ENCODE measurements at regions not wholly inside any gene's neighbourhood (a gene's known extent, or its start where the extent isn't known, plus 50 kb on each side); places are given as distances from the start of the nearest gene placed in this dataset.

DNA sequence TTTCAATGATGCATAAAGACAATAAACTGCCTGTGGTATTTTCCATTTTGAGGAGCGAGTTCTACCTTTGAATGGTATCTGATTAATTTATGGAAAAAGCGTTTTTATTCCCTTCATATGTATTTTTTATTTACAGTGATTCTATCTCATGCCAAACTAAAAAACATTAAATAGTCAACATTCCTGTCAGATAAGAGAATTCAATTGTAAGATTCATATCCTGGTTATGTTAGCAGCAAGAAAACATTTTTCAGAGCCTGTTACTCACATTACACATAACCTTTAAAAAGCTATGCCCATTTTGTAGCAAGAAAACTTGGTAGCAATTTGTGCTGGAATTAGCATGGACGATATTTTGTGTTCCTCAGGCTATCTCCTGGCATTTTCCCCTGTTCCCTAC, 55.1 kb upstream of the PRLR start:
- no peak for DNase-seq
- Mint-ChIP-seq H3K27ac (no peak overlapping the region), H3K27me3 (ENCODE audit: low read depth in 2 of 2) (no peaks in the 10 kb centered on the region), H3K4me1 (peaks cover 0 to 4% of the 10 kb centered on the region in 2 donors), H3K36me3 (no peaks in the 10 kb centered on the region), H3K4me3 (no peak overlapping the region), H3K9me3 (peaks cover 7 to 9% of the 10 kb centered on the region in 2 donors)
- no peaks in the 10 kb centered on the region for H3K4me1 ChIP-seq (ENCODE audit: control insufficient read depth, insufficient read depth, low read length)
- H3K36me3 ChIP-seq (ENCODE audit: control insufficient read depth, insufficient read depth, low read length), result no peaks in the 10 kb centered on the region
- no peaks in the 10 kb centered on the region for H3K27me3 ChIP-seq (ENCODE audit: control insufficient read depth, insufficient read depth, low read length)
- no peak overlapping the region for H3K27ac ChIP-seq (ENCODE audit: low read length)
- TF ChIP-seq, protein P1, sequence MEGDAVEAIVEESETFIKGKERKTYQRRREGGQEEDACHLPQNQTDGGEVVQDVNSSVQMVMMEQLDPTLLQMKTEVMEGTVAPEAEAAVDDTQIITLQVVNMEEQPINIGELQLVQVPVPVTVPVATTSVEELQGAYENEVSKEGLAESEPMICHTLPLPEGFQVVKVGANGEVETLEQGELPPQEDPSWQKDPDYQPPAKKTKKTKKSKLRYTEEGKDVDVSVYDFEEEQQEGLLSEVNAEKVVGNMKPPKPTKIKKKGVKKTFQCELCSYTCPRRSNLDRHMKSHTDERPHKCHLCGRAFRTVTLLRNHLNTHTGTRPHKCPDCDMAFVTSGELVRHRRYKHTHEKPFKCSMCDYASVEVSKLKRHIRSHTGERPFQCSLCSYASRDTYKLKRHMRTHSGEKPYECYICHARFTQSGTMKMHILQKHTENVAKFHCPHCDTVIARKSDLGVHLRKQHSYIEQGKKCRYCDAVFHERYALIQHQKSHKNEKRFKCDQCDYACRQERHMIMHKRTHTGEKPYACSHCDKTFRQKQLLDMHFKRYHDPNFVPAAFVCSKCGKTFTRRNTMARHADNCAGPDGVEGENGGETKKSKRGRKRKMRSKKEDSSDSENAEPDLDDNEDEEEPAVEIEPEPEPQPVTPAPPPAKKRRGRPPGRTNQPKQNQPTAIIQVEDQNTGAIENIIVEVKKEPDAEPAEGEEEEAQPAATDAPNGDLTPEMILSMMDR (IDR thresholded peaks at IDR 0.05), result no peak
- no peak overlapping the region for H3K4me3 ChIP-seq (ENCODE audit: low read length)
- ATAC-seq, result no peak
- WGBS (ENCODE audit: insufficient coverage), result 88% methylated on average over 1 of the region's 3 CpGs
- intact Hi-C loops (cut with micrococcal nuclease), result no loop called here
- H3K9me3 ChIP-seq (ENCODE audit: control insufficient read depth, insufficient read depth, low read length), result no peaks in the 10 kb centered on the region

DNA sequence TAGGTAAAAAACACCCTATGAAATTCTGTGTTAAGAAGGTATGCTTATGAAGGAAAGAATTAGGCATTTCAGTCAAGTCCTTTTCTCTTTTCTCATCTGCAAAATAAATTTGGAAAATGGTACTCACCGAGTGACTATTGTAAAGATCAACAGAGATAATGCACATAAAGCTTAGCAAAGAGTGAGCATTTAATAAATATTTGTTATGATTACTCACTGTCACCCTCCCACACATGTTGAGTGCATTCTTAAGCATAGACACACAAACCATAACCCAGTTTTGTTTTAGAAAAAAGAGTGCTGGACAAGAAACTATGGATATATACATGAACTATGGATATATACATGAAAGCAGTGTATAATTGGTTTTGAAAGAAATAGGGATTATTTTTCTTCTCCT, 54.7 kb upstream of the PRLR start:
- Histone ChIP-seq H3K4me3 (ENCODE audit: low read length) (no peak overlapping the region), H3K27ac (ENCODE audit: low read length) (no peak overlapping the region), H3K36me3 (ENCODE audit: control insufficient read depth, insufficient read depth, low read length) (no peaks in the 10 kb centered on the region), H3K9me3 (ENCODE audit: control insufficient read depth, insufficient read depth, low read length) (no peaks in the 10 kb centered on the region), H3K4me1 (ENCODE audit: control insufficient read depth, insufficient read depth, low read length) (no peaks in the 10 kb centered on the region), H3K27me3 (ENCODE audit: control insufficient read depth, insufficient read depth, low read length) (no peaks in the 10 kb centered on the region)
- H3K27me3 Mint-ChIP-seq (ENCODE audit: low read depth in 2 of 2), result no peaks in the 10 kb centered on the region
- intact Hi-C loops (cut with micrococcal nuclease), result no loop called here
- no CpG with 5 or more reads among the region's 1 CpG for WGBS (ENCODE audit: insufficient coverage)
- peaks cover 7 to 9% of the 10 kb centered on the region in 2 donors for H3K9me3 Mint-ChIP-seq
- DNase-seq (no peak), ATAC-seq (no peak)
- peaks cover 0 to 4% of the 10 kb centered on the region in 2 donors for H3K4me1 Mint-ChIP-seq
- no peaks in the 10 kb centered on the region for H3K36me3 Mint-ChIP-seq
- no peak overlapping the region for H3K4me3 Mint-ChIP-seq
- TF ChIP-seq, protein P1 (IDR thresholded peaks at IDR 0.05), result no peak
- H3K27ac Mint-ChIP-seq, result no peak overlapping the region

DNA sequence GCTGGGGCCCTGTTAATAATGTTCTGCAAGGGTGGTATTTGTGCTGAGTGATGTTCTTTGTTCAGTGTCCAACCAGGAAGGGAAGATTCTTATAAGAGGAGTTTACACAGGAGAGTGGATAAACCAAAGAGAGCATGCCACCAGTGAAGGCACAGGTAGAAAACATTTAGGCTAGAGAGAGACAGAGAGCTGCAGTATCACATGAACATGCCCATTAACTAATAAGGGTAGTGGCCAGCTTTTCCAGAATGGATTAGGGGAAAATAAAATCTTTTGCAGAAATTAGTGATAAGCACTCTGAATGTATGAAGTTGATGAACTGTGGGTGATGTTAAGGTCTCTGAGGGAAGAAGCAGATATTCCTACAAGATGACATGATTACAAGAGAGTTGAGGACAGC, 54.1 kb upstream of the PRLR start:
- Mint-ChIP-seq H3K4me1 (peaks cover 0 to 4% of the 10 kb centered on the region in 2 donors), H3K9me3 (peaks cover 4 to 6% of the 10 kb centered on the region in 2 donors), H3K27me3 (ENCODE audit: low read depth in 2 of 2) (no peaks in the 10 kb centered on the region), H3K27ac (no peak overlapping the region), H3K4me3 (no peak overlapping the region), H3K36me3 (no peaks in the 10 kb centered on the region)
- no peaks in the 10 kb centered on the region for H3K4me1 ChIP-seq (ENCODE audit: control insufficient read depth, insufficient read depth, low read length)
- intact Hi-C loops (cut with micrococcal nuclease), result no loop called here
- no peaks in the 10 kb centered on the region for H3K9me3 ChIP-seq (ENCODE audit: control insufficient read depth, insufficient read depth, low read length)
- no peak overlapping the region for H3K4me3 ChIP-seq (ENCODE audit: low read length)
- ATAC-seq, result no peak
- no peak overlapping the region for H3K27ac ChIP-seq (ENCODE audit: low read length)
- H3K27me3 ChIP-seq (ENCODE audit: control insufficient read depth, insufficient read depth, low read length), result no peaks in the 10 kb centered on the region
- H3K36me3 ChIP-seq (ENCODE audit: control insufficient read depth, insufficient read depth, low read length), result no peaks in the 10 kb centered on the region
- DNase-seq, result no peak
- TF ChIP-seq, protein P1 (IDR thresholded peaks at IDR 0.05), result no peak

DNA sequence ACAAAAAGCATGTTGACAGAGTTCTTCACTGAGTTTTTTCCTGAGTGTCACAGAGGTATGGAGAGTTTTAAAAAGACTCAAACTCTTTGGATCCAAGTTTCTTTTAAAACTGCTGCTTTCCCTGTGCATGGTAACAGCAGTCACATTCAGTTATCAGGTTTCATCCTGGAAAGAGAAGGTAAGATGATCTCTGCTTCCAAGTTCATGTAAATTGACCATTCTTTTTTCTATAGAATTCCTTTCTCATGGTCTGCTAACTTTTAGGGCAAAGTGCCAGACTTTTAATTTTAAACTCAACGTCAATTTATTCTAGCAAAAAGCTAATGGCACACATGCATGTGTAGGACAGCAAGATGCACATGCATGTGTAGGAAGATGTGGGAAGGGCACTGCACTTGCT, 52.5 kb upstream of the PRLR start:
- Mint-ChIP-seq H3K27me3 (ENCODE audit: low read depth in 2 of 2) (no peaks in the 10 kb centered on the region), H3K27ac (no peak overlapping the region), H3K4me3 (no peak overlapping the region), H3K36me3 (no peaks in the 10 kb centered on the region), H3K4me1 (peaks cover 0 to 4% of the 10 kb centered on the region in 2 donors), H3K9me3 (peaks cover 4 to 6% of the 10 kb centered on the region in 2 donors)
- H3K27ac ChIP-seq (ENCODE audit: low read length), result no peak overlapping the region
- no peaks in the 10 kb centered on the region for H3K4me1 ChIP-seq (ENCODE audit: control insufficient read depth, insufficient read depth, low read length)
- DNase-seq, result no peak
- H3K4me3 ChIP-seq (ENCODE audit: low read length), result no peak overlapping the region
- TF ChIP-seq, protein P1 (IDR thresholded peaks at IDR 0.05), result no peak
- intact Hi-C loops (cut with micrococcal nuclease), result no loop called here
- no peak for ATAC-seq
- H3K27me3 ChIP-seq (ENCODE audit: control insufficient read depth, insufficient read depth, low read length), result no peaks in the 10 kb centered on the region
- no peaks in the 10 kb centered on the region for H3K9me3 ChIP-seq (ENCODE audit: control insufficient read depth, insufficient read depth, low read length)
- H3K36me3 ChIP-seq (ENCODE audit: control insufficient read depth, insufficient read depth, low read length), result no peaks in the 10 kb centered on the region
- 100% methylated on average over 1 of the region's 1 CpG for WGBS (ENCODE audit: insufficient coverage)

All from natural killer cell (primary cell).